DOHH2 (cell line): ENCODE measurements at regions not wholly inside any gene's neighbourhood (a gene's known extent, or its start where the extent isn't known, plus 50 kb on each side); places are given as distances from the start of the nearest gene placed in this dataset.
"Not testable (repeated sequence)": the region's sequence is repeated elsewhere in the genome, so short reads cannot be mapped to it uniquely, and the experiment has no call there.

Experiments used
- H3F3A ChIP-seq: fragments of 200-600 bp; sonication (generic), shearing (Covaris generic); 2 replicates; pipeline ENCODE4 v1.6.0; 2016; ENCODE audit warnings: antibody characterized with exemption, mild to moderate bottlenecking; ENCODE audit not compliant: control insufficient read depth, insufficient read depth
- H3K27ac ChIP-seq: fragments of 200-600 bp; sonication (generic); 2 replicates; pipeline ENCODE4 v1.5.1; 2014; ENCODE audit warnings: low read depth, mild to moderate bottlenecking, low read length, moderate library complexity
- H3K27me3 ChIP-seq: fragments of 200-600 bp; sonication (generic); 2 replicates; pipeline ENCODE4 v1.6.1; 2014; ENCODE audit warnings: mild to moderate bottlenecking, low read length, mixed read lengths; ENCODE audit not compliant: control insufficient read depth
- H3K36me3 ChIP-seq: fragments of 200-600 bp; sonication (generic); 2 replicates; pipeline ENCODE4 v1.6.1; 2014; ENCODE audit warnings: mild to moderate bottlenecking, low read length, moderate library complexity, mixed read lengths; ENCODE audit not compliant: control insufficient read depth
- H3K4me1 ChIP-seq: fragments of 200-600 bp; sonication (generic); 2 replicates; pipeline ENCODE4 v1.6.1; 2014; ENCODE audit warnings: mild to moderate bottlenecking, low read length, mixed read lengths; ENCODE audit not compliant: control insufficient read depth
- H3K4me2 ChIP-seq: fragments of 200-600 bp; sonication (generic); 2 replicates; pipeline ENCODE4 v1.6.0; 2014; ENCODE audit warnings: mild to moderate bottlenecking, low read length, moderate library complexity
- H3K4me3 ChIP-seq: fragments of 200-600 bp; sonication (generic); 2 replicates; pipeline ENCODE4 v1.5.1; 2014; ENCODE audit warnings: mild to moderate bottlenecking, low read length, mixed read lengths
- H3K79me2 ChIP-seq: fragments of 200-600 bp; sonication (generic); 2 replicates; pipeline ENCODE4 v1.6.1; 2014; ENCODE audit warnings: mild to moderate bottlenecking, low read length, mixed read lengths; ENCODE audit not compliant: control insufficient read depth
- H3K9me2 ChIP-seq: fragments of 200-600 bp; sonication (generic); replicated peaks from 2 replicates; pipeline ENCODE4 v1.6.1; 2014; ENCODE audit warnings: mild to moderate bottlenecking, low read length, mixed read lengths; ENCODE audit not compliant: control insufficient read depth
- H3K9me3 ChIP-seq: fragments of 200-600 bp; sonication (generic); 2 replicates; pipeline ENCODE4 v1.6.1; 2014; ENCODE audit warnings: antibody characterized with exemption, low read length, mixed read lengths; ENCODE audit not compliant: control insufficient read depth, insufficient read depth
- H4K20me1 ChIP-seq: fragments of 200-600 bp; sonication (generic); 2 replicates; pipeline ENCODE4 v1.6.0; 2014; ENCODE audit warnings: low read depth, mild to moderate bottlenecking, antibody characterized with exemption, low read length, moderate library complexity; ENCODE audit not compliant: control insufficient read depth, insufficient read depth
- EZH2phosphoT487 ChIP-seq: fragments of 200-600 bp; sonication (generic); IDR thresholded peaks from 2 replicates; pipeline ENCODE4 v1.6.1; 2017; ENCODE audit warnings: borderline replicate concordance, mild to moderate bottlenecking, antibody characterized with exemption, low read length, moderate library complexity, mixed read lengths
- TF ChIP-seq, protein P1 (sequence below): fragments of 200-600 bp; sonication (generic); IDR thresholded peaks from one replicate; pipeline ENCODE4 v1.5.1; 2014; ENCODE audit warnings: antibody characterized with exemption, mild to moderate bottlenecking, low read depth, low read length; ENCODE audit not compliant: poor library complexity, severe bottlenecking

DNA sequence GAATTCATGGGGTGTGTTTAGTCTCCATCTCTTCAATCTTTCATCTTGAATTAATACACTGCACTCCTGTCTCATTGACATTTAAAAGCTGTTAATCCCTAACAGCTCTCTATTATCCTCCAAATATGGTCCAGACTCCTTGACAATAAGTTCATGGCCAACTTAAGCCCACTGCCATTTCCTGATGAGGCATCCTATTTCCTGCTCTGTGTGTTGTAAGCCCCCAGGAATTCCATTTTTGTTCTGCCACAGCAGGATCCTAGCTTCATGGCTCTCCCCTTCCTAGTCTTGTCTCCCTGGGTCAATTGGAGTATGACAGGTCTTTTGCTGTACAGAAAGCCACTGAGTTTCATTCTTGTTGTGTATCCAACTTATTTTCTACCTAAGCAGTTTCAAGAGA is 218.8 kb downstream of the OTUD1 start:
- Histone ChIP-seq H3K4me1 (no peaks in the 10 kb centered on the region), H3K27me3 (no peaks in the 10 kb centered on the region; the same call in 1 of the 2 replicates), H3K79me2 (no peaks in the 10 kb centered on the region), H3K27ac (no peak overlapping the region), H3K36me3 (no peaks in the 10 kb centered on the region), H3K9me3 (no peaks in the 10 kb centered on the region), H3K4me3 (no peak overlapping the region), H3K4me2 (no peak overlapping the region), H3K9me2 (no peaks in the 10 kb centered on the region), H4K20me1 (no peaks in the 10 kb centered on the region), H3F3A (no peaks in the 10 kb centered on the region)
- no peak for TF ChIP-seq EZH2phosphoT487
- TF ChIP-seq, protein P1, sequence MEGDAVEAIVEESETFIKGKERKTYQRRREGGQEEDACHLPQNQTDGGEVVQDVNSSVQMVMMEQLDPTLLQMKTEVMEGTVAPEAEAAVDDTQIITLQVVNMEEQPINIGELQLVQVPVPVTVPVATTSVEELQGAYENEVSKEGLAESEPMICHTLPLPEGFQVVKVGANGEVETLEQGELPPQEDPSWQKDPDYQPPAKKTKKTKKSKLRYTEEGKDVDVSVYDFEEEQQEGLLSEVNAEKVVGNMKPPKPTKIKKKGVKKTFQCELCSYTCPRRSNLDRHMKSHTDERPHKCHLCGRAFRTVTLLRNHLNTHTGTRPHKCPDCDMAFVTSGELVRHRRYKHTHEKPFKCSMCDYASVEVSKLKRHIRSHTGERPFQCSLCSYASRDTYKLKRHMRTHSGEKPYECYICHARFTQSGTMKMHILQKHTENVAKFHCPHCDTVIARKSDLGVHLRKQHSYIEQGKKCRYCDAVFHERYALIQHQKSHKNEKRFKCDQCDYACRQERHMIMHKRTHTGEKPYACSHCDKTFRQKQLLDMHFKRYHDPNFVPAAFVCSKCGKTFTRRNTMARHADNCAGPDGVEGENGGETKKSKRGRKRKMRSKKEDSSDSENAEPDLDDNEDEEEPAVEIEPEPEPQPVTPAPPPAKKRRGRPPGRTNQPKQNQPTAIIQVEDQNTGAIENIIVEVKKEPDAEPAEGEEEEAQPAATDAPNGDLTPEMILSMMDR, result no peak

GRCh38 chr10:23671866-23672265 is 233.0 kb downstream of the OTUD1 start:
- not testable (repeated sequence) for H3K4me3 ChIP-seq, H4K20me1 ChIP-seq, H3K4me2 ChIP-seq, H3K36me3 ChIP-seq, H3K79me2 ChIP-seq, H3K27me3 ChIP-seq, H3K9me2 ChIP-seq, H3K27ac ChIP-seq, H3F3A ChIP-seq, H3K9me3 ChIP-seq, H3K4me1 ChIP-seq

- H3K9me3 ChIP-seq, result no peaks in the 10 kb centered on the region
- H4K20me1 ChIP-seq, result no peaks in the 10 kb centered on the region
- no peaks in the 10 kb centered on the region for H3K4me1 ChIP-seq
- no peak overlapping the region for H3K4me2 ChIP-seq
- TF ChIP-seq, protein P1, result no peak
- TF ChIP-seq EZH2phosphoT487, result no peak
- no peak overlapping the region for H3K27ac ChIP-seq
- no peaks in the 10 kb centered on the region for H3K36me3 ChIP-seq
- no peaks in the 10 kb centered on the region; the same call in 1 of the 2 replicates for H3K27me3 ChIP-seq
- no peaks in the 10 kb centered on the region for H3K9me2 ChIP-seq
- no peak overlapping the region for H3K4me3 ChIP-seq
- no peaks in the 10 kb centered on the region for H3F3A ChIP-seq
- H3K79me2 ChIP-seq, result no peaks in the 10 kb centered on the region
These were observed 236.7 kb downstream of the OTUD1 start for GRCh38 chr10:23675585-23675984.

- no peak overlapping the region for H3K4me3 ChIP-seq
- H3K4me1 ChIP-seq, result no peaks in the 10 kb centered on the region
- no peaks in the 10 kb centered on the region for H3K79me2 ChIP-seq
- no peaks in the 10 kb centered on the region for H3K9me2 ChIP-seq
- no peaks in the 10 kb centered on the region for H3F3A ChIP-seq
- H3K27ac ChIP-seq, result no peak overlapping the region
- H4K20me1 ChIP-seq, result no peaks in the 10 kb centered on the region
- no peaks in the 10 kb centered on the region; the same call in 1 of the 2 replicates for H3K27me3 ChIP-seq
- H3K9me3 ChIP-seq, result no peaks in the 10 kb centered on the region
- TF ChIP-seq, protein P1, result no peak
- no peak for TF ChIP-seq EZH2phosphoT487
- H3K36me3 ChIP-seq, result no peaks in the 10 kb centered on the region
- H3K4me2 ChIP-seq, result no peak overlapping the region
These were observed 237.4 kb downstream of the OTUD1 start for GRCh38 chr10:23676296-23676695.
